ENCODE measurements at regions not wholly inside any gene's neighbourhood (a gene's known extent, or its start where the extent isn't known, plus 50 kb on each side); places are given as distances from the start of the nearest gene placed in this dataset.

- TF ChIP-seq CTCF (IDR thresholded peaks at IDR 0.05; ENCODE audit: insufficient read depth, low read length, severe bottlenecking) = no peak
- FAIRE-seq (no peak), DNase-seq (ENCODE audit: low read depth) (no peak)
- Histone ChIP-seq H3K36me3 (ENCODE audit: control insufficient read depth, insufficient read depth, low read length) (no peaks in the 10 kb centered on the region), H3K4me3 (ENCODE audit: low read depth, low read length) (no peak overlapping the region), H3K27me3 (ENCODE audit: control insufficient read depth, insufficient read depth, low read length) (no peaks in the 10 kb centered on the region)
These were observed 314.5 kb downstream of the ALG10 start for GRCh38 chr12:34336619-34337465.

GRCh38 chr12:34338751-34339150, 316.5 kb downstream of the ALG10 start:
- no peak for FAIRE-seq
- no peaks in the 10 kb centered on the region for H3K36me3 ChIP-seq (ENCODE audit: control insufficient read depth, insufficient read depth, low read length)
- no peak for DNase-seq (ENCODE audit: low read depth)
- no peak for TF ChIP-seq CTCF (IDR thresholded peaks at IDR 0.05; ENCODE audit: insufficient read depth, low read length, severe bottlenecking)
- no peak overlapping the region for H3K4me3 ChIP-seq (ENCODE audit: low read depth, low read length)
- H3K27me3 ChIP-seq (ENCODE audit: control insufficient read depth, insufficient read depth, low read length) = no peaks in the 10 kb centered on the region

GRCh38 chr12:34339922-34340321, 317.6 kb downstream of the ALG10 start:
- H3K27me3 ChIP-seq (ENCODE audit: control insufficient read depth, insufficient read depth, low read length) = no peaks in the 10 kb centered on the region
- TF ChIP-seq CTCF (IDR thresholded peaks at IDR 0.05; ENCODE audit: insufficient read depth, low read length, severe bottlenecking) = no peak

GRCh38 chr12:34340534-34341361, 318.5 kb downstream of the ALG10 start:
- Histone ChIP-seq H3K27me3 (ENCODE audit: control insufficient read depth, insufficient read depth, low read length) (no peaks in the 10 kb centered on the region), H3K4me3 (ENCODE audit: low read depth, low read length) (no peak overlapping the region), H3K36me3 (ENCODE audit: control insufficient read depth, insufficient read depth, low read length) (no peaks in the 10 kb centered on the region)
- TF ChIP-seq CTCF (IDR thresholded peaks at IDR 0.05; ENCODE audit: insufficient read depth, low read length, severe bottlenecking) = no peak
- FAIRE-seq (no peak), DNase-seq (ENCODE audit: low read depth) (no peak)

More at GRCh38 chr12:34339922-34340321, 317.6 kb downstream of the ALG10 start:
- no peak for FAIRE-seq
- H3K36me3 ChIP-seq (ENCODE audit: control insufficient read depth, insufficient read depth, low read length) = no peaks in the 10 kb centered on the region
- no peak for DNase-seq (ENCODE audit: low read depth)
- no peak overlapping the region for H3K4me3 ChIP-seq (ENCODE audit: low read depth, low read length)

- no peaks in the 10 kb centered on the region for H3K36me3 ChIP-seq (ENCODE audit: control insufficient read depth, insufficient read depth, low read length)
- TF ChIP-seq CTCF (IDR thresholded peaks at IDR 0.05; ENCODE audit: insufficient read depth, low read length, severe bottlenecking) = no peak
- H3K4me3 ChIP-seq (ENCODE audit: low read depth, low read length) = no peak overlapping the region
- DNase-seq (ENCODE audit: low read depth) (no peak), FAIRE-seq (no peak)
- H3K27me3 ChIP-seq (ENCODE audit: control insufficient read depth, insufficient read depth, low read length) = no peaks in the 10 kb centered on the region
These were observed 319.1 kb downstream of the ALG10 start for GRCh38 chr12:34341362-34341733.
